Stimulated activated naive B cell treated with anti-CD40 and anti-IgM and Interleukin-4, amounts not matched to agents 10 μg/mL and 1 μg/mL and 100 μg/mL, for 72 hours (primary cell): ENCODE measurements at regions not wholly inside any gene's neighbourhood (a gene's known extent, or its start where the extent isn't known, plus 50 kb on each side); places are given as distances from the start of the nearest gene placed in this dataset.

ENCODE experiments used
- ATAC-seq, 2 donors: fragments of 150-1000 bp; cut with Tn5 transposase; replicated peaks; 2 replicates each; pipeline ENCODE4 v1.10.0; 2021; ENCODE audit warnings: moderate library complexity in 1 of 2
- DNase-seq: peaks from one replicate; pipeline ENCODE4 v3.0.0; 2021
- H3K27ac Mint-ChIP-seq: one replicate; pipeline ENCODE4 v1.8.0; 2022; ENCODE audit warnings: mild to moderate bottlenecking, mixed read lengths
- H3K27me3 Mint-ChIP-seq, 2 donors: one replicate each; pipeline ENCODE4 v1.8.0; 2022; ENCODE audit warnings: mixed read lengths in 2 of 2
- H3K36me3 Mint-ChIP-seq, 2 donors: one replicate each; pipeline ENCODE4 v1.8.0; 2022; ENCODE audit warnings: mixed read lengths in 2 of 2, mild to moderate bottlenecking in 1 of 2
- H3K4me1 Mint-ChIP-seq, 2 donors: one replicate each; pipeline ENCODE4 v1.8.0; 2022; ENCODE audit warnings: mixed read lengths in 2 of 2, mild to moderate bottlenecking in 1 of 2
- H3K4me3 Mint-ChIP-seq, 2 donors: one replicate each; pipeline ENCODE4 v1.8.0; 2022; ENCODE audit warnings: mild to moderate bottlenecking in 2 of 2, mixed read lengths in 2 of 2, moderate library complexity in 1 of 2
- H3K9me3 Mint-ChIP-seq, 2 donors: one replicate each; pipeline ENCODE4 v1.8.0; 2022; ENCODE audit warnings: mixed read lengths in 2 of 2, mild to moderate bottlenecking in 1 of 2

DNA sequence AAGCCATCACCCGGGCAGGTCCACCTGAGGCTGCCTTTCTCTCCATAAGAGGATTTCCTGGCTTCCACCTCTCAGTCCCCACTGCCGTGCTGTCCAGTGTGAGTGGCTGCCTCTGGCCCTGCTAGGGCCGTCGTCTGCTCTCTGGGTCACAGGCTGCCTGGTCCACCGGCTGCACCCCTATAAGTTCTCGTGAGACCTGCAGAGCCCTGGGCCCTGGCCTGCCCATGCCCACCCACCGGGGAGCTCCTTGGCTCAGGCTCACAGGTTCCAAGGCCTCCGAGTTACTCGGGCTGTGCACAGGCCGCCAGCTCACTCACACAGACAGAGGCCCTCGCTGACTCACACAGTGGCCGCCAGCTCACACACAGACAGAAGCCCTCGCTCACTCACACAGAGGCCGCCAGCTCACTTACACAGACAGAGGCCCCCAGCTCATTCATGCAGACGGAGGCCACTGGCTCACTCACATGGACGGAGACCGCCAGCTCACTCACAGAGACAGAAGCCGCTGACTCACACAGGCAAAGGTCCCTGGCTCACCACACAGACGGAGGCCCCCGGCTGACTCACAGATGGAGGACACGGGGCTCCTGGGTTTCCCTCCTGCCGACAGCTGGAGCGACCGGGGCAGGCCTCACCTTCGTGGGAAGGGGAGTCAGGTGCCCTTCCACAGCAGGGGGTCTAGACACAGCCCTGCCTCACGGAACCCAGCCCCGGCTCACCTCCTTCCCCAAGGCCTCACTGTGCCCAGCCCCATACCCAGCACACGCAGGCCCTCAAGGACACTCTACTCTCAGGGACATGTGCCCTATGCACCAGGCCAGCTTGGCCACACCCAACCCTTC is 334.1 kb upstream of the MYT1L start:
- no peaks in the 10 kb centered on the region for H3K4me1 Mint-ChIP-seq
- ATAC-seq (no peak), DNase-seq (no peak)

DNA sequence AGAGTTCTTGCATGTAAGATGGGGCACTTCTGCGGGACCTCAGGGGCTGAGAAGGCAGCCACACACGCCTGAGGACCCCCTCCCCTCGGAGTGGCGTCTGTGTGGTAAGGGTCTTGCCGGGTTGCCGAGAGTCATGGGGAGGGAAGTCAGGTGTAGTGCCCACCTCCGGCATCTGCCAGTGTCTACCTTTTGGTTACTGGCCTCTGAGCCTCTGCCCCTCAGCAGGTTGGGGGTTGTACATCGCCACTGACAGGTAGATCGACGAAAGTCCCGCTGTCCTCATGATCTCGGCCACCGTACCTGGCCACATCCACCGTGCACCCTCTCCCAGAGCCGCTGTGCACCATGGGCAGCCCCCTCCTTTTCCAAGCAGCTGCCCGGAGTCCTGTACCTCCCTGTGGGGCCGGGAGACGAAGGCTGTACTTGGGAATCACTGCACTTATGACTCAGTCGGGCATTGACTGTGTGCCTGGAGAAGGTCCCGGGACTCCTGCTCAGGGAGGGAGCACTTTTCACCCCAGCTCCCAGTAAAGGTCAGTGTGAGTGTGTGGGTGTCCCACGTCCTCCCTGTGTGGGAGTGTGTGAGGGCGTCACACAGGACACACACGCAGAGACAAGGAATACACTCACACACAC is 332.4 kb upstream of the MYT1L start:
- DNase-seq (no peak), ATAC-seq (no peak)
- peaks cover 14 to 15% of the 10 kb centered on the region in 2 donors for H3K9me3 Mint-ChIP-seq
- no peak overlapping the region for H3K27ac Mint-ChIP-seq
- H3K36me3 Mint-ChIP-seq, result peaks cover 0 to 2% of the 10 kb centered on the region in 2 donors
- H3K4me1 Mint-ChIP-seq, result no peaks in the 10 kb centered on the region
- H3K27me3 Mint-ChIP-seq, result peaks cover 0 to 5% of the 10 kb centered on the region in 2 donors
- no peak overlapping the region for H3K4me3 Mint-ChIP-seq

More for the DNA sequence above, 334.1 kb upstream of the MYT1L start:
- Mint-ChIP-seq H3K27me3 (peaks cover 0 to 5% of the 10 kb centered on the region in 2 donors), H3K27ac (no peak overlapping the region), H3K36me3 (no peaks in the 10 kb centered on the region), H3K9me3 (peaks cover 5 to 6% of the 10 kb centered on the region in 2 donors), H3K4me3 (no peak overlapping the region)

DNA sequence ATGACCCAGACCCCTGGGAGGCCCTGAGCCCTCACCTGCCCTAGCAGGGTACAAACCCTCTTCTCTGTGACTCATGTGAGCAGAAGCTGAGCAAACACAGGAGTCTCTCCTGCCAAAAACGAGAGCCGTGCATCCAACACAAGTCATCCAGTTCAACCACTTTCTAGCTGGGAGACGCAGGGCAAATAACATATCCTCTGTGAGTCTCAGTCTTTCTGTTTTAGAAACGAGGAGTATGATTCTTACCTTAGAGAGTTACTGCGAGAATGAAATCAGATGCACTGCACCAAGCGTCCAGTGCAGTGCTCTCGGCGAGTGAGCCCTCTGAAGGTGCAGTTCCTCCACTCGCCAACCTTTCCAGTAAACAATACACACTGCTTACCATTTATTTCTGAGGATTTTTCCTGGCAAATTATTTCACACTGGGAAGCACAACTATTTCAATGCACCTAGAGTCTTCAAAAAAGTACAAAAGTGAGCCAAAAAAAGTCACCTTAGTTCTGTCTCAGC is 331.8 kb upstream of the MYT1L start:
- Mint-ChIP-seq H3K4me1 (no peaks in the 10 kb centered on the region), H3K4me3 (no peak overlapping the region), H3K27me3 (peaks cover under 1 to 5% of the 10 kb centered on the region in 2 donors), H3K27ac (no peak overlapping the region), H3K9me3 (peaks cover 18 to 19% of the 10 kb centered on the region in 2 donors), H3K36me3 (peaks cover 2 to 3% of the 10 kb centered on the region in 2 donors)
- DNase-seq, result no peak
- no peak for ATAC-seq

DNA sequence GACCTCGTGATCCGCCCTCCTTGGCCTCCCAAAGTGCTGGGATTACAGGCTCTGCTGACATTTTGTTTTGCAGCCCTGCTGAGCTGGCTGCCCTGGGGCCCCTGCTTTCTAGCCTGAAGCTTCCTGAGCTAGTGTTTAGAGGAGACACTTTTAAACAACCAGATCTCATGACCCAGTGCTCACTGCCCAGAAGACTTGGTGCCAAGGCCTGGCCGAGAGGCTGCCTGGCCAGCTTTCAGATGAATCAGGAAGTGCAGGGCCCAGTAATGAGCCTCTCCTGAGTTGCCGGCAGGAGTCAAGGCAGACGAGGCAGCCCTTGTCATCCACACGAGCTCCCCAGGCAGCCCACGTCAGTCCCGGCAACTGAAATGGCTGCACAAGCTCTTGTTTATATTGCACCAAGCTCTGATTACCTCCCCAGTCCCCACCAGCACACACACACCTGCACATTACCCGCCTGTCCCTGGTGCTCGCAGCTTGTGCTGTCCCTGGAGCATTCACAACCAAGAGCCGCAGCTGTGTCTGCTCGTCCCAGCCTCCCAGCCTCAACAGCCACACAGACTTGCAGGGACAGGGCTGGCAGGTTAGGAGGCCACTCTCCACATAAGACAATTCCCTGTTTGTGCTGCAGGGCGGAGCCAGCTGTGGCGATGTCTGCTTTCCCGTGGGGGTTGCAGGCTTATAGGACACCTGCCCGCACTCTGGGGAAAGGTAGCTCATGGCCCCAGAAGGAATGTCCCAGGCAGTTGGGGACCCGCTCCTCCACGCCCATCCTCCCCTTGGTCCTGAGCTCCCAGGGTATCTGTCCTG is 331.2 kb upstream of the MYT1L start:
- no peak for DNase-seq
- H3K36me3 Mint-ChIP-seq, result peaks cover 2 to 3% of the 10 kb centered on the region in 2 donors
- H3K27me3 Mint-ChIP-seq, result peaks cover 5 to 7% of the 10 kb centered on the region in 2 donors
- peaks cover 18 to 19% of the 10 kb centered on the region in 2 donors for H3K9me3 Mint-ChIP-seq
- no peak overlapping the region for H3K27ac Mint-ChIP-seq
- ATAC-seq, result no peak
- H3K4me3 Mint-ChIP-seq, result no peak overlapping the region
- H3K4me1 Mint-ChIP-seq, result no peaks in the 10 kb centered on the region

DNA sequence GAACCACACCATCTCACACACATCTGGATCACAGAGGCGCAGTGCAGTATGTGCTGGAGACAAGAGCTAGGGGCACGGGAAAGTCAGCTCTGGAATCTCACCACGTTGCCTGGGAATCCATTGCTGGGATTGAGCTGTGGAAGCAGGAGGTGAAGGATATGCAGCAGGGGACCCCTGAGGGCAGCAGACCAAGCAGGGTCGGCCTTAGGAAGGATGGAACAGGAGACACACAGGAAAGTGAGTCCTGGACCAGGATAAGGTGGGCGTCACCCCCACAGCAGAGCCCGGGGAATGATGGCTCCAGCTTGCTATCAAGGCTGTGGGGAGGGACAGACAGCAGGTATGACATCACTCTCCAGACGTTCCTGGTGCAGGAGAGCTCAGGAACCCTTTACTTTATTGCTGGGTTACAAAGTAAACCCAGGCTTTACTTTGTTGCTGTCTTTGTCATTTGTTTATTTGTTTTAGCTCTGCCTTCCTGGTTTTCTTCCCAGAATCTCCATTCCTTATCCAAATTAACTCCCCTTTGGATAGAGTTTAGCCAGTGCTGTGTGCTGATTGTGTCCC is 329.8 kb upstream of the MYT1L start:
- Mint-ChIP-seq H3K9me3 (peaks cover 18 to 19% of the 10 kb centered on the region in 2 donors), H3K27ac (no peak overlapping the region), H3K4me3 (no peak overlapping the region), H3K27me3 (peaks cover 12 to 18% of the 10 kb centered on the region in 2 donors), H3K4me1 (no peaks in the 10 kb centered on the region), H3K36me3 (peaks cover 2 to 3% of the 10 kb centered on the region in 2 donors)
- no peak for DNase-seq
- no peak for ATAC-seq

DNA sequence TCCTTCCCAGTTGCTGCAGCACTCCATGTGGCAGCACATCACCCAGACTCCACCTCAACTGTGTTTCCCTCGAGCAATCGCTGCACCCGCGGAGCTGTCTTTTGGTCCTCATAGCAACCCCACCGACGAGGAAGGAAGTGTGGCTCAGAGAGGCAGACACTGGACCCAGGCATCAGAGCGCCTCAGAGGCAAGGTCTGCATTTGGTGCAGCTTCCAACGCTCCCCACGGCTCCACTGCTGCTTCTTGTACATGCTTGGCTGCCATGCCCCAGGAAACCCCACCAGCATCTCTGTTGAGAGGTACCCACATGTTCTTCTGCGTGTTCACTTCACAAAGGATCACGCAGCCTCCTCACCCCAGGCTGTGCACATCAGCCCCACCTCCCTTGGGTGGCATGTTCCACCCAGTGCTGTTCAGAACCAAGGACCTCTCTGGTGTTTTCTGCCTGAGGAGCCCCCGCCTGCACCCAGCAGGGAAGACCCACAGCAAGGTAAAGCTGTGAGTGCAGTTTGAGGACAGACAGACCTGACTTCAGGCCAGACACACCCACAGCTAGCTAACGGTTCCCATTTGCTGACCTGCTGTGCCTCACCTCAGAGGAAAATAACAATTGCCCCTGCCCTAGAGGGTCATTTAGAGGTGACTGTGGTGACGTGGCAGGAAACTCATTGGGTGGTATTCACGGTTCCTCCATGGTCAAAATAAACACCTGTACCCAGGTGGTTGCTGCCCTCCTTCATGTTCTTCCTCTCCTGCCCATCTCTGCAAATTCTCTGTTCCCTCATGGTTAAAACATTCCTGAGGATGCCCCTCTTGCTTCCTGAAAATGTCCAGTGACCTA is 326.3 kb upstream of the MYT1L start:
- H3K4me1 Mint-ChIP-seq, result no peaks in the 10 kb centered on the region
- ATAC-seq (no peak), DNase-seq (no peak)
- H3K27ac Mint-ChIP-seq, result no peak overlapping the region
- H3K4me3 Mint-ChIP-seq, result no peak overlapping the region
- H3K36me3 Mint-ChIP-seq, result peaks cover 2 to 3% of the 10 kb centered on the region in 2 donors
- peaks cover 18 to 19% of the 10 kb centered on the region in 2 donors for H3K9me3 Mint-ChIP-seq
- H3K27me3 Mint-ChIP-seq, result peaks cover 7 to 44% of the 10 kb centered on the region in 2 donors

DNA sequence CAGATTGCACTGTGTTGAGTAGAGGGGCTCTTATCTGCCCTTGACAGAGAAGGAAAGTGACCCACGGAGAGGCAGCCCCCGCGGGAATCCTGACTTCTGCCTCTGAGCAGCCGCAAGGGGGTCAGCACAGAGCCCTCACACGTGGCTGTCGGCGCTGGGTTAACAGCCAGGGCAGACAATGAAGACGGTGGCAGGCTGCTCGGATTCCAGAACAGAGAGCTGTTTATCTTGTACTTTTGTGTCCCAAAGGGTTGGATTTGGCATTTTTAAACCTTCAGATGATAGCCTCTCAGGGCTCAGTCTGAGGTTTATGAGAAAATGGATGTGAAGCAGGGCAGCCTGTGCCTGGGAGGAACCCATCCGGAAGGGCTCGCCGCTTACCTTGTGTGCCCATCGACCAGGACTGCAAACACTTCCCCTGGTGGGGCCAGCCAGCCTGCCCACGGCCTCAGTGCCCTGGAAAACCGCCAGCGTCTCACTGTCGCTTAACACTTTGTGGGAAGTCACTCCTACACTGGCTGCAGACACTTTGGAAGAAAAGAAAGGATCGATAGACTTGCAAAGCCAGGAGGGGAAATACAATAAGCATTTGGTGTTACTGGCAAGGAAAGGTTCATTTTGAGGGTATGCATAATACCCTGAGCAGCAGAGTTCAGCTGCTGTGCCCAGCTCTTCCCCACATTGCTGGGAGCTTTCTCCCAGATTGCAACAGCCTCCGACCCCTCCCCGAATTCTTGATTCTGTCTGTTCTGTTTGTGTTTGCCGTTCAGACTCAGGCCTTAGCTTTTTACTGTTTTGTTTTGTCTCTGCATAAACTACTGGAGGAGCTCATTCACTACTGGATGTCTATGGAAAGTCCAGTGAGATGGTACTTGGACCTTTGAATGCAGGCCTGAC is 325.3 kb upstream of the MYT1L start:
- no peak for DNase-seq

DNA sequence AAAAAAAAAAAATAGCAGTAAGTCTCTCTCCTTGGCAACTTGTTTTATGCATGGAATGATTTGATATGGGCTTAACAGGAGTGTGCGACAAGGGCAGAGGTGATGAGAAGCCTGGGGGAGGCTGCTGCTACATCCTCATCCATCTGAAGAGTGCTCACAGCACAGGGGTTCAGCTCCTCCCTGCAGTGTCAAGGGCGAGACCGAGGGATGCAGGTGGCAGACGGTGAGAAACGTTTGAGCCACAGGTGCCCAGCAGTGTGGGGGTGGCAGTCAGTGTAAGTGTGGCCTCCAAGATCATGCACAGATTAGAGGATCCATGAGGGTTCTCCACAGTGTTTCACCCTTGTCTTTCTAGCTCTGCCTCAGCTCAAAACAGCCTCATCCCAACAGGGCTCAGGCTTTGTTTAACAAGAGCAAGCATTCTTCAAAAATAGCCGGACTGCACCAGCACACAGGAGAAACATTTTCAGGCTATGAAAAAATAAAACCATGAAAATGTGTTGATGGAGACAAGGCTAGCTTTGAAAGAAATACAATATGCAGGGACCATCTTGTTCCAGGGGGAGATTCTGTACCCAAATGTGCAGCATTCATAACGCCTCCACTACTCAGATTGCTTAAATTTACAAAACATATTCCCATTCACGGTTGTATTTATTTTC is 324.5 kb upstream of the MYT1L start:
- Mint-ChIP-seq H3K9me3 (peaks cover 16 to 21% of the 10 kb centered on the region in 2 donors), H3K4me3 (no peak overlapping the region), H3K27me3 (peaks cover 7 to 44% of the 10 kb centered on the region in 2 donors), H3K27ac (no peak overlapping the region), H3K36me3 (peaks cover 2 to 3% of the 10 kb centered on the region in 2 donors), H3K4me1 (no peaks in the 10 kb centered on the region)
- DNase-seq (no peak), ATAC-seq (no peak)

More for the DNA sequence above, 325.3 kb upstream of the MYT1L start:
- Mint-ChIP-seq H3K9me3 (peaks cover 18 to 23% of the 10 kb centered on the region in 2 donors), H3K36me3 (peaks cover 2 to 3% of the 10 kb centered on the region in 2 donors), H3K4me3 (no peak overlapping the region), H3K27ac (no peak overlapping the region), H3K4me1 (no peaks in the 10 kb centered on the region), H3K27me3 (peaks cover 7 to 44% of the 10 kb centered on the region in 2 donors)
- no peak for ATAC-seq

DNA sequence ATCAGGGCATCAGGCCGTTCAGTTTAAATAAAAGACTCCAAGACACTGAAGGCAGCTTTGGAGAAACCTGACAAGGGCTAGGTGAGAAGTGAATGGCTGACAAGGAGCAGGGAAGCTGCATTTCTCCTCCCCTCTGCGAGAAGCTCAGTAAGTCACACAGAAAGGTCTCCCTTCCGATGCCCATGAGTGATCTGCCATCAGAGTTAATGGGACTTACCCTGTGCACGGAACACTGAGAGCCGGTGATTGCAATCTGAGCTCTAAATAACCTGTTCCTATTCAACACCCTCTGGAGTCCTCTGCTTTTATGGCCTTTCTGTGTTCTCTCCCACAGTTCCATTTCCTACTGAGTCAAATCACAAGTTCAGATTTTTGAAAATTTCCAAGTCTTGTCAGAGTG is 322.2 kb upstream of the MYT1L start:
- DNase-seq (no peak), ATAC-seq (no peak)
- Mint-ChIP-seq H3K9me3 (peaks cover 1 to 5% of the 10 kb centered on the region in 2 donors), H3K27me3 (peaks cover 15 to 44% of the 10 kb centered on the region in 2 donors), H3K4me3 (no peak overlapping the region), H3K36me3 (peaks cover 0 to under 1% of the 10 kb centered on the region in 2 donors), H3K4me1 (no peaks in the 10 kb centered on the region), H3K27ac (no peak overlapping the region)

DNA sequence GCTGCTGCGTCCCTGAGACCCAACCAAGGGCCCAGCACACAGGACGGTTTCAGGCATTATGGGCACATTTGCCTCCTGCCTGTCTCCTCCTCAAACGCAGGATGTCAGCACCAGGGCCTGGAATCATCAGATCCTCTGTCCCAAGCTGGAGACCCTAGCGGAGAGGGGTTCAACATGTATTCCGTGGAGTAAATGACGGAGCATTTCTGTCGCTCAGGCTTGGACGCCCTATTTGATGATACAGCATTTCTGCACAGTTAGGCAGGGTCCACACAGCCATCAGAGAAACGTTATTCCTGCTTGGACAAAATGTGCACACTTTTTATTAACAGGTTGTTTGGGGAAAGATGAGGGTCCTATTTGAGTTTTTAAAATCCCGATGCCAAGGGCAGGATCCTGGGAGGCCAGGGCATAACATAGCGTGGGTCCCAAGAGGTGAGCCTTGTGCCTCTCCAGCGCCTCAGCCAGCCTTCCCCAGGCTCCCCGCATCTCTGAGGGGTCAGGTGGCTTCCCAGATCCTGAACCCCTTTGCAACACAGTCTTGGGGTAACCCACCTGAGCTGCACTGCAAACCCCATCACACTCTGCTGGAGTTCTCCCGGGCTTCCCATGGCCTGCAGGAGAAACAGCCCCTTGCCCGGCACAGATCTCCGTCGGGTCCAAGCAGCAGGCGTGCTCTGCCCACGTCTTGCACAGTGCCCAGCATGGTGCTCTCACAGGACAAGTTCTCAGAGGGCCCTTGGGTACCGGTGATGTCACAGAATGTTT is 319.7 kb upstream of the MYT1L start:
- DNase-seq (no peak), ATAC-seq (no peak)
- Mint-ChIP-seq H3K27ac (no peak overlapping the region), H3K4me3 (no peak overlapping the region), H3K9me3 (peaks cover 0 to 5% of the 10 kb centered on the region in 2 donors), H3K27me3 (peaks cover 9 to 25% of the 10 kb centered on the region in 2 donors), H3K36me3 (no peaks in the 10 kb centered on the region), H3K4me1 (no peaks in the 10 kb centered on the region)
